SK-N-SH (cell line): ENCODE measurements at regions not wholly inside any gene's neighbourhood (a gene's known extent, or its start where the extent isn't known, plus 50 kb on each side); places are given as distances from the start of the nearest gene placed in this dataset.
"Not testable (repeated sequence)": the region's sequence is repeated elsewhere in the genome, so short reads cannot be mapped to it uniquely, and the experiment has no call there.

Experiments used
- CTCF ChIA-PET: fragments of 300-600, 350-600 bp; formaldehyde crosslinking; extraction: SDS; loops from one replicate; lab custom pipeline; 2021; lab: Yijun Ruan, JAX
- POLR2A ChIA-PET: fragments of 350-600 bp; sonication (Branson Sonifier 250); formaldehyde crosslinking; extraction: SDS; loops from one replicate; lab custom pipeline; 2020; ENCODE audit warnings: antibody characterized with exemption, inconsistent platforms; lab: Yijun Ruan, JAX
- DNase-seq: peaks from one replicate; pipeline ENCODE4 v3.0.0; 2012
- H2AFZ ChIP-seq: fragments of 200-600 bp; sonication (generic); 2 replicates; pipeline ENCODE4 v1.8.1; 2016; ENCODE audit warnings: antibody characterized with exemption, mild to moderate bottlenecking, low read depth
- H3F3A ChIP-seq: fragments of 200-600 bp; sonication (generic); replicated peaks from 2 replicates; pipeline ENCODE3; 2016; ENCODE audit warnings: antibody characterized with exemption, mild to moderate bottlenecking; ENCODE audit not compliant: insufficient read depth
- H3K27ac ChIP-seq, 2 experiments: fragments of 200-500 bp in 1 of 2; fragments of 200-600 bp in 1 of 2; sonication (Bioruptor generic) in 1 of 2; sonication (generic), shearing (Covaris generic) in 1 of 2; 2 replicates each; pipeline versions ENCODE4 v1.5.1 to v1.6.1; 2014 to 2016; ENCODE audit warnings: low read depth in 2 of 2, inconsistent platforms in 1 of 2, low read length in 1 of 2, mild to moderate bottlenecking in 1 of 2, mixed read lengths in 1 of 2
- H3K27me3 ChIP-seq: fragments of 200-600 bp; sonication (generic), shearing (Covaris generic); 2 replicates; pipeline ENCODE4 v1.6.1; 2016; ENCODE audit warnings: mixed run types; ENCODE audit not compliant: insufficient read depth
- H3K36me3 ChIP-seq, 2 experiments: fragments of 200-500 bp in 1 of 2; fragments of 200-600 bp in 1 of 2; sonication (Bioruptor generic) in 1 of 2; sonication (generic) in 1 of 2; replicated peaks in 1 of 2; 2 replicates each; pipeline versions ENCODE3 to v1.5.1; 2014 to 2016; ENCODE audit warnings: low read length in 1 of 2, mild to moderate bottlenecking in 1 of 2; ENCODE audit not compliant: insufficient read depth in 2 of 2, control insufficient read depth in 1 of 2
- H3K4me1 ChIP-seq, 2 experiments: fragments of 200-500 bp in 1 of 2; fragments of 200-600 bp in 1 of 2; sonication (Bioruptor generic) in 1 of 2; sonication (generic), shearing (Covaris generic) in 1 of 2; 2 replicates each; pipeline versions ENCODE4 v1.5.1 to v1.6.1; 2014 to 2016; ENCODE audit warnings: low read depth in 1 of 2, low read length in 1 of 2, mixed run types in 1 of 2; ENCODE audit not compliant: insufficient read depth in 2 of 2, control insufficient read depth in 1 of 2
- H3K4me2 ChIP-seq: fragments of 200-600 bp; sonication (generic), shearing (Covaris generic); 2 replicates; pipeline ENCODE4 v1.6.1; 2017; ENCODE audit warnings: mixed run types
- H3K4me3 ChIP-seq, 2 experiments: fragments of 200-500 bp in 1 of 2; fragments of 200-600 bp in 1 of 2; sonication (Bioruptor generic) in 1 of 2; sonication (generic), shearing (Covaris generic) in 1 of 2; 2 replicates each; pipeline versions ENCODE4 v1.5.1 to v1.8.1; 2014 to 2016; ENCODE audit warnings: low read depth in 2 of 2, inconsistent platforms in 1 of 2, low read length in 1 of 2, mild to moderate bottlenecking in 1 of 2, mixed read lengths in 1 of 2, moderate library complexity in 1 of 2
- H3K79me2 ChIP-seq: fragments of 200-600 bp; sonication (generic); 2 replicates; pipeline ENCODE4 v1.8.1; 2017; ENCODE audit warnings: mild to moderate bottlenecking; ENCODE audit not compliant: insufficient read depth
- H3K9ac ChIP-seq: fragments of 200-600 bp; sonication (generic); 2 replicates; pipeline ENCODE4 v1.6.1; 2017; ENCODE audit warnings: mixed run types
- H3K9me2 ChIP-seq: fragments of 200-600 bp; sonication (generic); 2 replicates; pipeline ENCODE4 v1.6.1; 2017; ENCODE audit warnings: mixed run types
- H3K9me3 ChIP-seq: fragments of 200-600 bp; sonication (generic); 2 replicates; pipeline ENCODE4 v1.6.1; 2017; ENCODE audit warnings: mixed run types, mild to moderate bottlenecking, moderate library complexity
- H4K20me1 ChIP-seq: fragments of 200-600 bp; sonication (generic); 2 replicates; pipeline ENCODE4 v1.6.1; 2017; ENCODE audit warnings: mild to moderate bottlenecking, mixed run types; ENCODE audit not compliant: insufficient read depth
- EZH2phosphoT487 ChIP-seq: fragments of 200-600 bp; sonication (generic); IDR thresholded peaks from 2 replicates; pipeline ENCODE4 v1.6.1; 2017; ENCODE audit warnings: low read depth, mixed run types, mild to moderate bottlenecking, antibody characterized with exemption, moderate library complexity, borderline replicate concordance
- JUND ChIP-seq: IDR thresholded peaks from 2 replicates; pipeline ENCODE4 v1.4.0; 2012
- MAX ChIP-seq: IDR thresholded peaks from 2 replicates; pipeline ENCODE4 v1.4.0; 2012; ENCODE audit warnings: low read depth
- MEF2A ChIP-seq: IDR thresholded peaks from 2 replicates; pipeline ENCODE4 v1.4.0; 2012; ENCODE audit warnings: low read depth, borderline replicate concordance
- PBX3 ChIP-seq: IDR thresholded peaks from 2 replicates; pipeline ENCODE4; 2012
- RAD21 ChIP-seq: IDR thresholded peaks from 2 replicates; pipeline ENCODE4 v1.6.1; 2012; ENCODE audit warnings: mild to moderate bottlenecking, low read length
- RFX5 ChIP-seq: IDR thresholded peaks from 2 replicates; pipeline ENCODE4 v1.6.1; 2012; ENCODE audit warnings: mild to moderate bottlenecking, improper control_type of control experiment, low read length
- RXRA ChIP-seq: IDR thresholded peaks from 2 replicates; pipeline ENCODE4 v1.4.0; 2012; ENCODE audit warnings: low read depth, mild to moderate bottlenecking, borderline replicate concordance
- SMC3 ChIP-seq: IDR thresholded peaks from 2 replicates; pipeline ENCODE4 v1.6.1; 2012; ENCODE audit warnings: low read depth, low read length, improper control_type of control experiment
- TAF1 ChIP-seq: IDR thresholded peaks from 2 replicates; pipeline ENCODE4 v1.6.1; 2012; ENCODE audit warnings: low read depth, mild to moderate bottlenecking, low read length, moderate library complexity, borderline replicate concordance
- TCF12 ChIP-seq: IDR thresholded peaks from 2 replicates; pipeline ENCODE4 v1.4.0; 2012
- TEAD4 ChIP-seq: IDR thresholded peaks from 2 replicates; pipeline ENCODE4 v1.4.0; 2012; ENCODE audit warnings: mild to moderate bottlenecking, borderline replicate concordance; ENCODE audit not compliant: insufficient read depth
- USF1 ChIP-seq: IDR thresholded peaks from 2 replicates; pipeline ENCODE4 v1.4.0; 2012; ENCODE audit warnings: low read depth, borderline replicate concordance
- USF2 ChIP-seq: fragments of 150-350 bp; IDR thresholded peaks from 2 replicates; pipeline ENCODE4 v1.6.1; 2017; ENCODE audit warnings: antibody characterized with exemption, low read length, low read depth, borderline replicate concordance
- YY1 ChIP-seq: IDR thresholded peaks from 2 replicates; pipeline ENCODE4 v1.4.0; 2012; ENCODE audit warnings: low read depth, mild to moderate bottlenecking
- WGBS: methylation state at CpG from one replicate; pipeline ENCODE4 v1.1.6; 2017; ENCODE audit warnings: low lambda C conversion rate; 5-methylcytosine and 5-hydroxymethylcytosine counted together

GRCh38 chr3:153277029-153277428 lies 115.0 kb downstream of the RAP2B start:
- 67% methylated on average over 2 of the region's 2 CpGs for WGBS
- Histone ChIP-seq H3K4me2 (no peak overlapping the region), H3K9ac (no peak overlapping the region)
- TF ChIP-seq TCF12 (0 out of 2 replicates have a peak, but pooled peaks have one; percentile 11), RXRA (no peak), RAD21 (no peak), MEF2A (no peak), USF1 (no peak), RFX5 (no peak), SMC3 (no peak), TEAD4 (no peak), JUND (peak; percentile 12; the same call in 1 of the 2 replicates), TAF1 (no peak), YY1 (no peak), EZH2phosphoT487 (no peak), PBX3 (peak; percentile 58), MAX (no peak), USF2 (no peak)
- TF ChIP-seq, all 33 proteins: peak for 3
- no peaks in the 10 kb centered on the region for H3K9me3 ChIP-seq
- H3K4me3 ChIP-seq, result no peak overlapping the region
- ChIA-PET POLR2A (no interaction called here), CTCF (no interaction called here)
- no peaks in the 10 kb centered on the region for H3K27me3 ChIP-seq
- peak overlapping the region; percentile 70; the same call in 1 of the 2 replicates for H2AFZ ChIP-seq
- H3K36me3 ChIP-seq, result no peaks in the 10 kb centered on the region
- peaks cover 16% of the 10 kb centered on the region for H3F3A ChIP-seq
- H3K4me1 ChIP-seq, result 0 out of 4 replicates have a peak, but pooled peaks cover 0 to 7% of the 10 kb centered on the region in 2 experiments
- no peak for DNase-seq
- no peaks in the 10 kb centered on the region for H3K9me2 ChIP-seq
- no peaks in the 10 kb centered on the region for H4K20me1 ChIP-seq
- no peak overlapping the region for H3K27ac ChIP-seq
- no peaks in the 10 kb centered on the region for H3K79me2 ChIP-seq

DNA sequence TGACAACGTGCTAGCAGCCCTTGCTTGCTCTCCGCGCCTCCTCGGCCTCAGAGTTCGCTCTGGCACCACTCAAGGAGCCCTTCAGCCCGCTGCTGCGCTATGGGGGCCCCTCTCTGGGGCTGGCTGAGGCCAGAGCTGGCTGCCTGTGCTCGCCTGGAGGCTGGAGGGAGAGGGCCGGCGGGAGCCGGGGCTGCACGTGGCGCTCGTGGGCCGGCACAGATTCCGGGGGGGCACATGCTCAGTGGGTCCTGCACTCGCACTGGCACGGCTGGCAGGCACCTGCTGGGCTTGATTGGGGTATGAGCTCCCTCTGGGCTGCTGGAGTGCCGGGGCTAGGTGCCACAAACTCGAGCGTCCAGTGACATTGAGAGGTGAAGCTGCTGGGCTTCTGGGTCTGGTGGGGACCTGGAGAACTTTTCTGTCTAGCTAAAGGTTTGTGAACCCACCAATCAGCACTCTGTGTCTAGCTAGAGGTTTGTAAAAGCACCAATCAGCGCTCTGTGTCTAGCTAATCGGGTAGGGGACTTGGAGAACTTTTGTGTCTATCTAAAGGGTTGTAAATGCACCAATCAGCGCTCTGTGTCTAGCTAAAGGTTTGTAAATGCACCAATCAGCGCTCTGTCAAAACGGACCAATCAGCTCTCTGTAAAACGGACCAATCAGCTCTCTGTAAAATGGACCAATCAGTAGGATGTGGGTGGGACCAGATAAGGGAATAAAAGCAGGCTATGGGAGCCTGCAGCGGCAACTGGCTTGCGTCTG lies 119.4 kb downstream of the RAP2B start:
- H2AFZ ChIP-seq, H4K20me1 ChIP-seq, H3K9me3 ChIP-seq, H3K79me2 ChIP-seq, H3K36me3 ChIP-seq, H3K9me2 ChIP-seq, CTCF ChIA-PET, H3F3A ChIP-seq, H3K4me3 ChIP-seq, POLR2A ChIA-PET, H3K4me2 ChIP-seq, H3K27ac ChIP-seq, DNase-seq, H3K9ac ChIP-seq, H3K27me3 ChIP-seq: not testable (repeated sequence)
- WGBS, result 72% methylated on average over 10 of the region's 29 CpGs
- H3K4me1 ChIP-seq, result peaks cover 0 to 16% of the 10 kb centered on the region in 2 experiments; a peak in 1 of 4 replicates
